GM19043 (cell line): ENCODE measurements at regions not wholly inside any gene's neighbourhood (a gene's known extent, or its start where the extent isn't known, plus 50 kb on each side); places are given as distances from the start of the nearest gene placed in this dataset.
"Not testable (repeated sequence)": the region's sequence is repeated elsewhere in the genome, so short reads cannot be mapped to it uniquely, and the experiment has no call there.

Source experiments
- ATAC-seq: cut with Tn5 transposase; IDR thresholded peaks from one replicate; pipeline ENCODE4 v1.9.1; 2021; ENCODE audit warnings: low read depth; ENCODE audit not compliant: unreplicated experiment

GRCh38 chr6:65999288-65999791 lies 292.3 kb upstream of the EYS start:
- no peak for ATAC-seq

- no peak for ATAC-seq
Measured at GRCh38 chr6:65998544-65998943, 291.5 kb upstream of the EYS start.

DNA sequence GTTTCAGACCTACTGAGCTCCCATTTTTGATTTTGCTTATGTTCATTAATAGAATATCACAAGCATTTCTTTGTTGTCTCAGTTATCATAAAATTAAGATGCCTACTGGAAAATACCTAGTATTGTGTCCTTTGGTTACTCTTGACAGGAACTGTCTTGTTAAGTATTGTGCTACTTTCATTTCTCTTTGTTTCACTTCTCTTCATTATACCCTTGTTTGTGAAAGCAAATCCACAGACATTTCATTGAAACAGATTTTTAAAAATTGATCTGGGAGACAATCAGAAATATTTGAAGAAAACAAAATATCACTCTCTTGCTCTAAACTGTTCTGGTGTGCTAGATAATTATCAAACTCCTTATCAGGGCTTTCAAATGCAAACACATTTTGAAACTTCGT lies 290.5 kb upstream of the EYS start:
- no peak for ATAC-seq

GRCh38 chr6:65996096-65996495 lies 289.1 kb upstream of the EYS start:
- ATAC-seq = no peak

GRCh38 chr6:65989676-65990075 lies 282.6 kb upstream of the EYS start:
- ATAC-seq = no peak

- ATAC-seq = no peak
Measured at GRCh38 chr6:65988006-65988405, 281.0 kb upstream of the EYS start.

GRCh38 chr6:65984089-65984488 lies 277.1 kb upstream of the EYS start:
- no peak for ATAC-seq

- ATAC-seq = no peak
Measured at GRCh38 chr6:65979120-65979519, 272.1 kb upstream of the EYS start.

GRCh38 chr6:65971252-65971651 lies 264.2 kb upstream of the EYS start:
- not testable (repeated sequence) for ATAC-seq

DNA sequence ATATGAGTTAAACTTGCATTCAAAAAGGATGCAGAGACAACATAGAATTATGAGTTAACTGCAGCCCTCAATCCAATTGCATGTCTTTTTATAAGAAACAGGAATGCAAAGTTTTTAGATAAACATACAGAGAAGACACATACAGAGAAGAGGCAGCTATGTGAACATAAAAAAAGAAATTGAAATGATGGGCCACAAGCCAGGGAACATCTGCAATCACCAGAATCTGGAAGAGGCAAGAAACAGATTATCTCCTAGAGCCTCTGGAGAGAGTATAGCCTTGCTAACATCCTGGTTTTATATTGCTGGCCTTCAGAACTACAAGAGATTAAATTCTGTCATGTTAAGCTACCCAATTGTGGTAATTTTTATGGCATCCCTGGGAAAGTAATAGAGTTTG lies 257.2 kb upstream of the EYS start:
- no peak for ATAC-seq

DNA sequence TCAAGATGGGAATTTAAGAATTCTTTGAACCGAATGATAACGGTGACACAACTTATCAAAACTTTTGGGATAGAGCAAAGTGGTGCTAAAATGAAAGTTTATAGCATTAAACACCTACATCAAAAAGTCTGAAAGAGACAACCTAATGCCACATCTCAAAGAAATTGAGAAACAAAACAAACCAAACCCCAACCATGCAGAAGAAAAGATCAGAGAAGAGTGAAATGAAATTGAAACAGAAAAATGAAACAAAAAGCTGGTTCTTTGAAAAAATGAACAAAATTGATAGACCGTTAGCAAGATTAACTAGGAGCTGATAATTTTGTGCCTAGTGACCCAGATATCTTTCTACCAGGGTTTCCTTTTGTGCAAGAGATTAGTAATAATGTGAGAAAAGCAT lies 248.0 kb upstream of the EYS start:
- ATAC-seq = no peak

GRCh38 chr6:65948062-65948461 lies 241.0 kb upstream of the EYS start:
- ATAC-seq = no peak

- no peak for ATAC-seq
Measured at GRCh38 chr6:65943548-65943947, 236.5 kb upstream of the EYS start.

DNA sequence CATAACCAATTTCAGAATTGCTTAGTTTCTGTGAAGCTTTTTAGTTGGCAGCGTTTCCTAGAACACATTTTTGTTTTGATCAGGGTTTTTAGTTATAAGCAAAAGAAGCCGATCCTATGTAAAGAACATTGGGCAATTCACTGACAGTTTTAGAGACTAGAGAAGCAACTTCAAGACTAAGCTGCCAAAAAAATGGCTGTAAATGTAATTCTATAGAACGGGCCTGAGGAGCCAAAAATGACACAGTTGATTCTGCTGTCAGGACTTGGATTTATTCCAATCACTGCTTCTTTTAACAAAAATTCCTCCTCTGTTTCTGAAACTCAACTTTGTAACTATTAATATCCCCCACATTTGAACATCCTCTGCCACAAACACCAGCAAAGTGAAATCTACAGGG lies 236.0 kb upstream of the EYS start:
- ATAC-seq = no peak

- ATAC-seq = no peak
Measured at GRCh38 chr6:65938000-65938399, 231.0 kb upstream of the EYS start.

GRCh38 chr6:65935412-65935811 lies 228.4 kb upstream of the EYS start:
- ATAC-seq = no peak

DNA sequence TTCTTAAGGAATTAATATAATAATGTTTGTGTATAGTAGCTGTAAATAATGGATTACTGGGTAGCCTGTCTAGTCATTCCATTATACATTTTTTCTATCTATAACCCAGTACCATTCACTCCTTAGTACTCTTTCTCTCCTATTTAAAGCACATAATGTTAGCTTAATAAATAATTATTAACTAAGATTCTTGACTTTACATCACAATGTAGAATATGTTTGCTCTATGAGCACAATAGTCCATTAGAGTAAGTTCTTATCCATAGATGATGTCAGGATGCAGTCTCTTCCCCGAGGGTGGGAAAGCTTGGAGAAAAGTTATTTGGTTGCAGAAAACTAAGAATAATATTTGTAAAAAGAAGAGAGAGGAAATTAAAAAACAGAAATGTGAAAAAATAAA lies 226.4 kb upstream of the EYS start:
- ATAC-seq = no peak

DNA sequence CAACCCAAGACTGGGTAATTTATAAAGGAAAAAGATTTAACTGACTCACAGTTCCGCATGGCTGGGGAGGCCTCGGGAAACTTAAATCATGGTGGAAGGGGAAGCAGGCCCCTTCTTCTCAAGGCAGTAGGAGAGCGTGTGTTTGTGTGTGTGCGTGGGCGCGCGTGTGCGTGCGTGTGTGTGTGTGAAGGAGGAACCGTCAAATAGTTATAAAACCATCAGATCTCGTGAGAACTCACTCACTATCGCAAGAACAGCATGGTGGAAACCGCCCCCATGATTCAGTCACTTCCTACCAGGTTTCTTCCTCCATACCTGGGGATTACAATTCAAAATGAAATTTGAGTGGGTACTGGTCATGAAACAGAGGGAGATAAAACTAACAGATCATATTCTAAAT lies 220.1 kb upstream of the EYS start:
- ATAC-seq = no peak

DNA sequence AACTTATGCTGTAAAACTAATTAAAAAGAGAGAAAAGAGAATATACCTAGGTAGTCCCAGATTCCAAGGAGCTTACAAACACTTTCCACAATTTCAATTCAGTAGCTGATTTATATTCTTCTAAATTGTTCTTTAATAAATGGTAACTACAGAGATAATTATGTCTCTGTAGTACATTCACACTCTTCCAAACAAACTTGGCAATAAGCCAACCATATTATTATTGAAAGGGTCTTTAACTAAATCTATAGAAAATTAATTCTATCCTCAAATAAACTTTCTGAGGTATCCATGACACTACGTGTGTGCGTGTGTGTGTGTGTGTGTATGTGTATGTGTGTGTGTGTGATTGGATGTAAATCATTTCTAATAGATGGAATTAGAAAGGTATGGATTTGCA lies 217.4 kb upstream of the EYS start:
- ATAC-seq = no peak

GRCh38 chr6:65922049-65922448 lies 215.0 kb upstream of the EYS start:
- no peak for ATAC-seq

DNA sequence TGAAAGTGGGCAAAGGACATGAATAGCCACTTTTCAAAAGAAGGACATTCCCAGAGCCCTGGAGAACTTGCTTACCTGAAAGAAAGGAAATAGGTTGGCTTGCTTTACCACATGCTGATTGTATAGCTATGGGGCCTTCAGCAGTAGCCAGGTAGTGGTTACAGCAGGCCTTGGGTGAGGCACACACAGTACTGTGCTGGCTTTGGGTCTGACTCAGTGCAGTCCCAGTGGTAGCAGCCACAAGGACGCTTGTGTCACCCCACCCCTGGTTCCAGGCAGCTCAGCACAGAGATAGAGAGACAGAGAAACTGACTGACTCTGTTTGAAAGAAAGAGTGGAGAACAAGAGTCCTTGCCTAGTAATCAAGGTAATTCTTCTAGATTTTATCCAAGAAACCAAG lies 201.0 kb upstream of the EYS start:
- ATAC-seq = no peak

DNA sequence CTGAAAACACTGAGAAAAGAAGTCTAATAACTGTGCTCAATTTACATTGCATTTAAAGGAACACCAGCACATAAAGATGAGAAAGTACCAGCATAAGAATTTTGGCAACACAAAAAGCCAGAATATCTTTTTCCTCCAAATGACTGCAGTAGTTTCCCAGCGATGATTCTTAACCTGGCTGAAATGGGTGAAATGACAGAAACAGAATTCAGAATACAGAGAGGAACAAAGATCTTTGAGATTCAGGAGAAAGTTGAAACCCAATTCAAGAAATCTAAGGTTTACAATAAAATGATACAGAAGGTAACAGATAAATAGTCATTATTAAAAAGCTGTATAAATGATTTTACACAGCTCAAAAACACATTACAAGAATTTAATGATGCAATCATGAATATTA lies 197.0 kb upstream of the EYS start:
- ATAC-seq = no peak

- ATAC-seq = no peak
Measured at GRCh38 chr6:65900928-65901327, 193.9 kb upstream of the EYS start.
